Prostate gland (tissue), 2 donors: ENCODE measurements at regions not wholly inside any gene's neighbourhood (a gene's known extent, or its start where the extent isn't known, plus 50 kb on each side); places are given as distances from the start of the nearest gene placed in this dataset.

Source experiments
- CTCF ChIP-seq, 4 experiments: fragments of 200-600 bp in 2 of 4; fragments of 450-650 bp in 2 of 4; sonication (generic) in 2 of 4; IDR thresholded peaks; 1 replicate in 3 of 4; 2 replicates in 1 of 4; pipeline ENCODE4 v1.5.1; 2016 to 2019; ENCODE audit warnings: antibody characterized with exemption in 4 of 4, mild to moderate bottlenecking in 2 of 4, moderate library complexity in 2 of 4
- POLR2A ChIP-seq: fragments of 450-650 bp; IDR thresholded peaks from one replicate; pipeline ENCODE4 v1.6.1; 2016; ENCODE audit warnings: antibody characterized with exemption, mild to moderate bottlenecking
- POLR2AphosphoS5 ChIP-seq: sonication (generic); formaldehyde crosslinking; IDR thresholded peaks from one replicate; pipeline ENCODE4 v1.6.1; 2017; ENCODE audit warnings: antibody characterized with exemption

GRCh38 chr11:90614318-90614717 is 391.5 kb upstream of the CHORDC1 start:
- TF ChIP-seq POLR2AphosphoS5, result no peak
- no peak for TF ChIP-seq CTCF (IDR thresholded peaks at IDR 0.05)
- no peak for TF ChIP-seq POLR2A
